ENCODE measurements at regions not wholly inside any gene's neighbourhood (a gene's known extent, or its start where the extent isn't known, plus 50 kb on each side); places are given as distances from the start of the nearest gene placed in this dataset.
A peak's percentile ranks its signal among the peaks of the same experiment; 100 is the strongest.

- no peaks in the 10 kb centered on the region for H3K79me2 ChIP-seq (replicated peaks; ENCODE audit: insufficient read depth)
- TF ChIP-seq ZNF462 (CRISPR knock-in tag; IDR thresholded peaks at IDR 0.05) (no peak), JUNB (IDR thresholded peaks at IDR 0.05; ENCODE audit: unreplicated experiment) (no peak), CREB1 (CRISPR knock-in tag; IDR thresholded peaks at IDR 0.05; ENCODE audit: low read depth) (no peak), NANOG (IDR thresholded peaks at IDR 0.05; ENCODE audit: borderline replicate concordance) (no peak), CTCF (conservative IDR thresholded peaks at IDR 0.05; ENCODE audit: low read depth in 2 of 2) (no peak)
- H2AFZ ChIP-seq: 0 out of 2 replicates have a peak overlapping the region, but pooled peaks have one; percentile 38
- H3K27me3 ChIP-seq (ENCODE audit: insufficient read depth): no peaks in the 10 kb centered on the region
- DNase-seq (ENCODE audit: low spot score): no peak
- H3K9me2 ChIP-seq (ENCODE audit: insufficient read depth): no peaks in the 10 kb centered on the region
- peaks cover 2% of the 10 kb centered on the region for H3K27me3 Mint-ChIP-seq (ENCODE audit: insufficient read depth, low read depth, poor library complexity)
- H3K4me1 ChIP-seq (ENCODE audit: insufficient read depth): peaks cover 34% of the 10 kb centered on the region
- peaks cover 8% of the 10 kb centered on the region; the same call in 1 of the 3 replicates for H3K36me3 Mint-ChIP-seq (ENCODE audit: low read depth)
- H3K9me3 Mint-ChIP-seq: peaks cover 8% of the 10 kb centered on the region; the same call in 1 of the 3 replicates
- no peak for ATAC-seq
- H3K4me3 Mint-ChIP-seq: no peak overlapping the region
- H3K4me1 Mint-ChIP-seq: peaks cover 33% of the 10 kb centered on the region
- H4K20me1 ChIP-seq (replicated peaks; ENCODE audit: insufficient read depth): no peaks in the 10 kb centered on the region
- no peak overlapping the region for H3K4me2 ChIP-seq
- no peak overlapping the region for H3K27ac ChIP-seq (ENCODE audit: low read depth)
- no peaks in the 10 kb centered on the region for H3K36me3 ChIP-seq (ENCODE audit: insufficient read depth)
- no peak overlapping the region for H3K4me3 ChIP-seq
- H3K27ac Mint-ChIP-seq: no peak overlapping the region
- H3F3A ChIP-seq (replicated peaks; ENCODE audit: low read depth): no peaks in the 10 kb centered on the region
These were observed 122.0 kb upstream of the FNDC3A start for GRCh38 chr13:48853728-48854102.
